HepG2 (cell line): ENCODE measurements at regions not wholly inside any gene's neighbourhood (a gene's known extent, or its start where the extent isn't known, plus 50 kb on each side); places are given as distances from the start of the nearest gene placed in this dataset.

Source experiments
- BCL6 ChIP-seq: IDR thresholded peaks from 2 replicates; pipeline ENCODE4 v1.6.1; 2016; ENCODE audit warnings: missing genetic modification reagents, missing compliant biosample characterization
- SP2 ChIP-seq: sonication (generic); formaldehyde crosslinking; IDR thresholded peaks from 2 replicates; pipeline ENCODE4 v1.5.1; 2020; ENCODE audit warnings: mild to moderate bottlenecking, missing genetic modification reagents

GRCh38 chr12:124713436-124714082 lies 146.1 kb upstream of the NCOR2 start:
- no peak for TF ChIP-seq BCL6
- no peak for TF ChIP-seq SP2
